H9 (cell line): ENCODE measurements at regions not wholly inside any gene's neighbourhood (a gene's known extent, or its start where the extent isn't known, plus 50 kb on each side); places are given as distances from the start of the nearest gene placed in this dataset.

ENCODE experiments used
- DNase-seq: peaks from one replicate; pipeline ENCODE4 v3.0.0-alpha.2; 2017
- H2AFZ ChIP-seq: one replicate; pipeline ENCODE4 v1.6.1; 2013; ENCODE audit warnings: mild to moderate bottlenecking, low read length, control low read depth, moderate library complexity
- H2AK5ac ChIP-seq: 2 replicates; pipeline ENCODE4 v1.6.1; 2013; ENCODE audit warnings: low read length, control low read depth, mixed read lengths; ENCODE audit not compliant: insufficient read length
- H2BK120ac ChIP-seq: one replicate; pipeline ENCODE4 v1.6.1; 2013; ENCODE audit warnings: low read depth, mild to moderate bottlenecking, low read length, control low read depth, inconsistent platforms; ENCODE audit not compliant: poor library complexity, severe bottlenecking
- H2BK12ac ChIP-seq: 2 replicates; pipeline ENCODE4 v1.6.1; 2013; ENCODE audit warnings: low read length, control low read depth, mixed read lengths, low read depth; ENCODE audit not compliant: insufficient read length
- H2BK15ac ChIP-seq: 2 replicates; pipeline ENCODE4 v1.6.1; 2013; ENCODE audit warnings: low read depth, low read length, control low read depth
- H2BK20ac ChIP-seq: one replicate; pipeline ENCODE4 v1.6.1; 2013; ENCODE audit warnings: low read depth, mild to moderate bottlenecking, low read length, control low read depth, inconsistent platforms; ENCODE audit not compliant: poor library complexity, severe bottlenecking
- H2BK5ac ChIP-seq: 2 replicates; pipeline ENCODE4 v1.6.1; 2013; ENCODE audit warnings: low read length, control low read depth, mixed read lengths; ENCODE audit not compliant: insufficient read length
- H3K14ac ChIP-seq: 2 replicates; pipeline ENCODE4 v1.6.1; 2013; ENCODE audit warnings: low read length, control low read depth; ENCODE audit not compliant: insufficient read depth
- H3K18ac ChIP-seq: 2 replicates; pipeline ENCODE4 v1.6.1; 2013; ENCODE audit warnings: low read depth, mild to moderate bottlenecking, mixed read lengths, low read length, control low read depth; ENCODE audit not compliant: insufficient read length
- H3K23ac ChIP-seq: 2 replicates; pipeline ENCODE4 v1.6.1; 2013; ENCODE audit warnings: low read length, control low read depth, mixed read lengths, low read depth; ENCODE audit not compliant: insufficient read length
- H3K23me2 ChIP-seq: 2 replicates; pipeline ENCODE4 v1.6.1; 2013; ENCODE audit warnings: low read depth, mild to moderate bottlenecking, mixed read lengths, low read length, control low read depth; ENCODE audit not compliant: insufficient read length, poor library complexity, severe bottlenecking
- H3K27ac ChIP-seq: 2 replicates; pipeline ENCODE4 v1.5.1; 2013; ENCODE audit warnings: low read length, control low read depth, mixed read lengths, low read depth; ENCODE audit not compliant: insufficient read length
- H3K27me3 ChIP-seq: 2 replicates; pipeline ENCODE4 v1.6.1; 2013; ENCODE audit warnings: low read length, control low read depth, inconsistent platforms; ENCODE audit not compliant: insufficient read depth
- H3K4ac ChIP-seq: 2 replicates; pipeline ENCODE4 v1.6.1; 2013; ENCODE audit warnings: low read depth, mild to moderate bottlenecking, control low read depth, inconsistent platforms, low read length, moderate library complexity
- H3K4me1 ChIP-seq: 2 replicates; pipeline ENCODE4 v1.6.1; 2013; ENCODE audit warnings: low read length, control low read depth, inconsistent platforms; ENCODE audit not compliant: insufficient read depth
- H3K4me2 ChIP-seq: 2 replicates; pipeline ENCODE4 v1.6.1; 2013; ENCODE audit warnings: low read length, control low read depth, mixed read lengths; ENCODE audit not compliant: insufficient read length, insufficient read depth
- H3K56ac ChIP-seq: 2 replicates; pipeline ENCODE4 v1.6.1; 2013; ENCODE audit warnings: low read depth, mild to moderate bottlenecking, mixed read lengths, low read length, control low read depth; ENCODE audit not compliant: insufficient read length
- H3K79me1 ChIP-seq: 2 replicates; pipeline ENCODE4 v1.6.1; 2013; ENCODE audit warnings: low read depth, mild to moderate bottlenecking, moderate library complexity, low read length, control low read depth, inconsistent platforms; ENCODE audit not compliant: insufficient read depth, poor library complexity, severe bottlenecking
- H3K79me2 ChIP-seq: 2 replicates; pipeline ENCODE4 v1.6.1; 2013; ENCODE audit warnings: low read length, control low read depth, inconsistent platforms; ENCODE audit not compliant: insufficient read depth
- H3K9ac ChIP-seq: 2 replicates; pipeline ENCODE4 v1.6.1; 2013; ENCODE audit warnings: low read length, control low read depth, mixed read lengths; ENCODE audit not compliant: insufficient read length; ENCODE audit errors: extremely low read depth
- H3K9me3 ChIP-seq: one replicate; pipeline ENCODE4 v1.6.1; 2013; ENCODE audit warnings: low read depth, low read length, inconsistent platforms; ENCODE audit not compliant: control insufficient read depth
- H3T11ph ChIP-seq: one replicate; pipeline ENCODE4 v1.6.1; 2013; ENCODE audit warnings: mild to moderate bottlenecking, low read length, control low read depth, inconsistent platforms
- H4K20me1 ChIP-seq: one replicate; pipeline ENCODE4 v1.6.1; 2013; ENCODE audit not compliant: control insufficient read depth, insufficient read length, insufficient read depth
- H4K5ac ChIP-seq: 2 replicates; pipeline ENCODE4 v1.6.1; 2013; ENCODE audit warnings: low read depth, mild to moderate bottlenecking, mixed read lengths, low read length, control low read depth; ENCODE audit not compliant: insufficient read length
- H4K8ac ChIP-seq: replicated peaks from 2 replicates; pipeline ENCODE4 v1.6.1; 2013; ENCODE audit warnings: low read length, control low read depth, mixed read lengths, low read depth; ENCODE audit not compliant: insufficient read length
- H4K91ac ChIP-seq: 2 replicates; pipeline ENCODE4 v1.6.1; 2013; ENCODE audit warnings: low read depth, mild to moderate bottlenecking, moderate library complexity, mixed read lengths, low read length, control low read depth; ENCODE audit not compliant: insufficient read length
- H3K27ac Mint-ChIP-seq, 3 experiments: 2 replicates in 2 of 3; 3 replicates in 1 of 3; pipeline ENCODE4 v1.8.0; 2020 to 2021; ENCODE audit warnings: mixed read lengths in 3 of 3, mild to moderate bottlenecking in 1 of 3, moderate library complexity in 1 of 3
- H3K27me3 Mint-ChIP-seq: 2 replicates; pipeline ENCODE4 v1.8.0; 2021; ENCODE audit warnings: low read depth, mild to moderate bottlenecking, moderate library complexity, mixed read lengths
- H3K36me3 Mint-ChIP-seq, 3 experiments: 2 replicates in 2 of 3; 3 replicates in 1 of 3; pipeline ENCODE4 v1.8.0; 2020 to 2021; ENCODE audit warnings: low read depth in 3 of 3, mixed read lengths in 3 of 3; ENCODE audit not compliant: insufficient read depth in 1 of 3
- H3K4me1 Mint-ChIP-seq, 2 experiments: 2 replicates each; pipeline ENCODE4 v1.8.0; 2020; ENCODE audit warnings: mixed read lengths in 2 of 2
- H3K4me3 Mint-ChIP-seq, 2 experiments: 2 replicates in 1 of 2; 3 replicates in 1 of 2; pipeline ENCODE4 v1.8.0; 2020 to 2021; ENCODE audit warnings: mild to moderate bottlenecking in 2 of 2, mixed read lengths in 2 of 2, moderate library complexity in 1 of 2
- H3K9me3 Mint-ChIP-seq, 2 experiments: 2 replicates in 1 of 2; 3 replicates in 1 of 2; pipeline ENCODE4 v1.8.0; 2020; ENCODE audit warnings: mild to moderate bottlenecking in 2 of 2, mixed read lengths in 2 of 2, moderate library complexity in 1 of 2
- CTCF ChIP-seq: fragments of 200-600 bp; sonication (generic); conservative IDR thresholded peaks from 3 replicates; pipeline ENCODE4 v1.8.0; 2021; ENCODE audit warnings: antibody characterized with exemption, mild to moderate bottlenecking
- WGBS: extraction: QIAGEN DNeasy Blood & Tissue Kit; methylation state at CpG from one replicate; pipeline ENCODE4 v1.1.7; 2013; ENCODE audit warnings: missing lambda C conversion rate, low lambda C conversion rate, mixed read lengths; ENCODE audit not compliant: insufficient read length; ENCODE audit errors: extremely low coverage; 5-methylcytosine and 5-hydroxymethylcytosine counted together

- Mint-ChIP-seq H3K27ac (peak overlapping the region in 1 of 3 experiments; percentile 62; a peak in 1 of 7 replicates), H3K36me3 (no peaks in the 10 kb centered on the region; a peak in 1 of 7 replicates), H3K9me3 (peaks cover 0 to 8% of the 10 kb centered on the region in 2 experiments; a peak in 4 of 5 replicates), H3K4me3 (no peak overlapping the region), H3K27me3 (peaks cover 6% of the 10 kb centered on the region), H3K4me1 (peaks cover 0 to 3% of the 10 kb centered on the region in 2 experiments)
- no peaks in the 10 kb centered on the region for H3K27me3 ChIP-seq
- no peak overlapping the region for H2BK20ac ChIP-seq
- no peak overlapping the region for H3K4me2 ChIP-seq
- no peak overlapping the region for H2AK5ac ChIP-seq
- H4K20me1 ChIP-seq, result no peaks in the 10 kb centered on the region
- H3K27ac ChIP-seq, result no peak overlapping the region
- H2BK15ac ChIP-seq, result no peak overlapping the region
- no peak for DNase-seq
- TF ChIP-seq CTCF, result no peak
- H2AFZ ChIP-seq, result no peak overlapping the region
- no peak overlapping the region for H3K9ac ChIP-seq
- no peaks in the 10 kb centered on the region for H3K79me1 ChIP-seq
- WGBS, result no CpG with 5 or more reads among the region's 6 CpGs
- no peak overlapping the region for H3K56ac ChIP-seq
- no peak overlapping the region for H4K8ac ChIP-seq
- H3K23ac ChIP-seq, result no peak overlapping the region
- H3T11ph ChIP-seq, result no peak overlapping the region
- H3K4me1 ChIP-seq, result no peaks in the 10 kb centered on the region
- no peaks in the 10 kb centered on the region for H3K23me2 ChIP-seq
- no peak overlapping the region for H4K5ac ChIP-seq
- no peak overlapping the region for H3K18ac ChIP-seq
- no peak overlapping the region for H3K4ac ChIP-seq
- H3K79me2 ChIP-seq, result no peaks in the 10 kb centered on the region
- H2BK12ac ChIP-seq, result no peak overlapping the region
- H2BK120ac ChIP-seq, result no peak overlapping the region
- no peak overlapping the region for H2BK5ac ChIP-seq
- H3K9me3 ChIP-seq, result no peaks in the 10 kb centered on the region
- no peak overlapping the region for H4K91ac ChIP-seq
- no peak overlapping the region for H3K14ac ChIP-seq
These were observed 110.2 kb upstream of the GDF10 start for GRCh38 chr10:47189802-47190201.
